Neutrophil (primary cell): ENCODE measurements at regions not wholly inside any gene's neighbourhood (a gene's known extent, or its start where the extent isn't known, plus 50 kb on each side); places are given as distances from the start of the nearest gene placed in this dataset.

ENCODE experiments used
- H3K27ac ChIP-seq: fragments of 200-600 bp; sonication (generic); 2 replicates; pipeline ENCODE4 v1.5.1; 2016; ENCODE audit warnings: mild to moderate bottlenecking, moderate library complexity
- H3K27me3 ChIP-seq: fragments of 200-600 bp; sonication (generic); 2 replicates; pipeline ENCODE4 v1.6.0; 2016; ENCODE audit warnings: mild to moderate bottlenecking
- H3K36me3 ChIP-seq: fragments of 200-600 bp; sonication (generic); 2 replicates; pipeline ENCODE4 v1.5.1; 2017
- H3K4me1 ChIP-seq, 2 experiments: fragments of 200-600 bp in 1 of 2; sonication (generic) in 1 of 2; 1 replicate in 1 of 2; 2 replicates in 1 of 2; pipeline versions ENCODE4 v1.5.1 to v1.6.1; 2013 to 2016; ENCODE audit warnings: low read depth in 1 of 2, low read length in 1 of 2, mild to moderate bottlenecking in 1 of 2, moderate library complexity in 1 of 2; ENCODE audit not compliant: control insufficient read depth in 1 of 2, insufficient read depth in 1 of 2
- H3K4me3 ChIP-seq, 2 experiments: fragments of 200-600 bp in 1 of 2; sonication (generic) in 1 of 2; 1 replicate in 1 of 2; 2 replicates in 1 of 2; pipeline ENCODE4 v1.5.1; 2013 to 2016; ENCODE audit warnings: low read depth in 1 of 2, low read length in 1 of 2, mild to moderate bottlenecking in 1 of 2, moderate library complexity in 1 of 2
- H3K9me3 ChIP-seq: fragments of 200-600 bp; sonication (generic); 2 replicates; pipeline ENCODE4 v1.5.1; 2016
- CTCF ChIP-seq: fragments of 200-600 bp; sonication (generic); IDR thresholded peaks from 2 replicates; pipeline ENCODE4 v1.5.1; 2016; ENCODE audit warnings: antibody characterized with exemption

- H3K36me3 ChIP-seq, result no peaks in the 10 kb centered on the region
- no peak overlapping the region for H3K4me3 ChIP-seq
- no peaks in the 10 kb centered on the region for H3K4me1 ChIP-seq
- peaks cover 11% of the 10 kb centered on the region for H3K27me3 ChIP-seq
- no peaks in the 10 kb centered on the region for H3K9me3 ChIP-seq
- no peak overlapping the region for H3K27ac ChIP-seq
- TF ChIP-seq CTCF, result no peak
Observed at GRCh38 chr11:70527429-70528045, 129.2 kb downstream of the CTTN start.

GRCh38 chr11:70528046-70528793, 129.9 kb downstream of the CTTN start:
- no peak for TF ChIP-seq CTCF
- no peak overlapping the region for H3K4me3 ChIP-seq
- no peaks in the 10 kb centered on the region for H3K4me1 ChIP-seq

GRCh38 chr11:70528794-70529580, 130.7 kb downstream of the CTTN start:
- no peaks in the 10 kb centered on the region for H3K27me3 ChIP-seq
- no peak overlapping the region for H3K27ac ChIP-seq
- no peak overlapping the region for H3K4me3 ChIP-seq
- no peaks in the 10 kb centered on the region for H3K9me3 ChIP-seq
- H3K36me3 ChIP-seq, result no peaks in the 10 kb centered on the region
- no peak for TF ChIP-seq CTCF
- no peaks in the 10 kb centered on the region for H3K4me1 ChIP-seq

More at GRCh38 chr11:70528046-70528793, 129.9 kb downstream of the CTTN start:
- Histone ChIP-seq H3K9me3 (no peaks in the 10 kb centered on the region), H3K27ac (no peak overlapping the region), H3K27me3 (peaks cover 4% of the 10 kb centered on the region), H3K36me3 (no peaks in the 10 kb centered on the region)

GRCh38 chr11:70530010-70530409, 131.7 kb downstream of the CTTN start:
- no peak overlapping the region for H3K27ac ChIP-seq
- no peak for TF ChIP-seq CTCF
- no peak overlapping the region for H3K4me3 ChIP-seq
- H3K36me3 ChIP-seq, result no peaks in the 10 kb centered on the region
- H3K9me3 ChIP-seq, result no peaks in the 10 kb centered on the region
- no peaks in the 10 kb centered on the region for H3K4me1 ChIP-seq
- no peaks in the 10 kb centered on the region for H3K27me3 ChIP-seq

- no peaks in the 10 kb centered on the region for H3K36me3 ChIP-seq
- TF ChIP-seq CTCF, result no peak
Observed at GRCh38 chr11:70530629-70531185, 132.4 kb downstream of the CTTN start.

More at GRCh38 chr11:70530629-70531185, 132.4 kb downstream of the CTTN start:
- Histone ChIP-seq H3K27ac (no peak overlapping the region), H3K4me3 (no peak overlapping the region), H3K9me3 (no peaks in the 10 kb centered on the region), H3K4me1 (no peaks in the 10 kb centered on the region), H3K27me3 (no peaks in the 10 kb centered on the region)
